Adipocyte (in vitro differentiated cells): ENCODE measurements at regions not wholly inside any gene's neighbourhood (a gene's known extent, or its start where the extent isn't known, plus 50 kb on each side); places are given as distances from the start of the nearest gene placed in this dataset.

ENCODE experiments used
- DNase-seq: peaks from one replicate; pipeline ENCODE4 v3.0.0-alpha.2; 2015; ENCODE audit warnings: low read depth
- H3K27me3 ChIP-seq: replicated peaks from 2 replicates; pipeline ENCODE4 v1.7.0; 2013; ENCODE audit warnings: mild to moderate bottlenecking, low read length, moderate library complexity; ENCODE audit not compliant: control insufficient read depth, insufficient read depth
- H3K36me3 ChIP-seq: 2 replicates; pipeline ENCODE4 v1.7.0; 2013; ENCODE audit warnings: low read length, mild to moderate bottlenecking, moderate library complexity; ENCODE audit not compliant: control insufficient read depth, insufficient read depth, severe bottlenecking
- H3K4me1 ChIP-seq: 2 replicates; pipeline ENCODE4 v1.7.0; 2013; ENCODE audit warnings: mild to moderate bottlenecking, low read length, moderate library complexity; ENCODE audit not compliant: control insufficient read depth, insufficient read depth
- H3K4me3 ChIP-seq: 2 replicates; pipeline ENCODE4 v1.7.0; 2013; ENCODE audit warnings: mild to moderate bottlenecking, low read length, moderate library complexity
- H3K9ac ChIP-seq: 2 replicates; pipeline ENCODE4 v1.7.0; 2013; ENCODE audit warnings: mild to moderate bottlenecking, low read length, moderate library complexity
- H3K9me3 ChIP-seq: 2 replicates; pipeline ENCODE4 v1.7.0; 2013; ENCODE audit warnings: mild to moderate bottlenecking, low read length, moderate library complexity; ENCODE audit not compliant: control insufficient read depth

DNA sequence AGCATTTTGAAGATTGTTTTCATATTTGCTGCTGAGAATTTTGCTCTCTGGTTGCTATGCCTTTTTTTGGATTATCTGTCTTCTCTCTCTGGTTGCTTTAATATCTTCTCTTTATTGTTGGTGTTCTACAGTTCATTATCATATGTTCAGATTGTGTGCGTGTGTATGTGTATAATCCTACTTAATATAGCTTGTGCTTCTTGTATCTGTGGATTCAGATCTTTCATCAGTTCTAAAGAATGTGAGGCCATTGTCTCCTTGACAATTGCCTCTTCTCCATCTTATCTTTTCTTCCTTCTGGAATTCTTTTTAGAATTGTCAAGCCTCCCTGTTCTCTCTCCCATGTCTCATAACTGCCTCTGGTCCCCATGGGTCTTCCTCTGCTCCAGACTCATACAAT is 195.4 kb downstream of the CDC5L start:
- Histone ChIP-seq H3K36me3 (no peaks in the 10 kb centered on the region), H3K9ac (no peak overlapping the region), H3K4me3 (no peak overlapping the region), H3K4me1 (no peaks in the 10 kb centered on the region), H3K9me3 (peaks cover 21% of the 10 kb centered on the region), H3K27me3 (no peaks in the 10 kb centered on the region)
- DNase-seq = no peak

DNA sequence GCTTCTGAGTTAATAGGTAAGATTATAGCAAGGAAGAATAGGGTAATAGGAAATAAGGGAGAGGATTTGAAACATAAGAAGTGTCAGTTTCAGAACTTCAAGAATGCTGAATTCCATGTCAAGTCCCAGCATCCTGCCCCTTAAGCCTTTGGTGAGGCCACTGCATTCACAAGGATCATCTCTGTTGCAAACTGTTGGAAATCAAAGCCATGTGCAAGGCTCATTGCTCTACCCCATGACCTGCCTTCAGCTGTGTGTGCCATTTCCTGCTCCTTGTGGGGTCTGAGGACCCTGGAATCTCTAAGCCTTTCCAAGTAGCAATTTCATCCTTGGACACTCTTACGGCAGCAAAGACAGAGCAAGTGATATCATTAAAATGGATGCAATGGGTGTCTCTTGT is 203.0 kb downstream of the CDC5L start:
- peaks cover 9% of the 10 kb centered on the region for H3K27me3 ChIP-seq
- DNase-seq = peak; percentile 15
- no peaks in the 10 kb centered on the region for H3K9me3 ChIP-seq
- no peaks in the 10 kb centered on the region for H3K4me1 ChIP-seq
- no peak overlapping the region for H3K4me3 ChIP-seq
- no peak overlapping the region for H3K9ac ChIP-seq
- no peaks in the 10 kb centered on the region for H3K36me3 ChIP-seq

- DNase-seq = peak; percentile 77
- H3K4me3 ChIP-seq = no peak overlapping the region
- H3K4me1 ChIP-seq = no peaks in the 10 kb centered on the region
Observed at GRCh38 chr6:44593539-44593944, 206.0 kb downstream of the CDC5L start.

DNA sequence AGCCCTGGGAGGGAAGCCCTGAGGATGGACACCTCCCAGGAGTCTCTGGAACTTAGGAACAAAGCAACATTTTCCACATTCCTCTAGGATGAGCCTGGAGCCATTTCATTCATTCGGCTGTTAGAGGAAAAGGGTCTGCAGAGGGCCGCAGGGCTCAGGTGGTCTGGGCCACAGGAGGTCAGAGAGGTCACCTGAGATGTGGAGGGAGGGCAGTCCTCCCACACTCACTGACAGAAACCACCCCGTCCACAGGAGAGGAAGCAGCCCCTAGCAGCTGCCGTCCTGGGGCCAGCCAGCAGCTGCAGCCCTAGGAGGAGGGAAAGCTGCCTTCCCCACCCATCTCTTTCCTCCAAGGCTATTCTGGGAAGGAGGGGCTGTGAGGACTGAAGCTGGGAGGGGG is 207.0 kb downstream of the CDC5L start:
- peaks cover 16% of the 10 kb centered on the region for H3K27me3 ChIP-seq
- H3K4me1 ChIP-seq = no peaks in the 10 kb centered on the region
- no peak overlapping the region for H3K9ac ChIP-seq
- DNase-seq = no peak
- no peaks in the 10 kb centered on the region for H3K36me3 ChIP-seq
- no peaks in the 10 kb centered on the region for H3K9me3 ChIP-seq
- H3K4me3 ChIP-seq = no peak overlapping the region

More at GRCh38 chr6:44593539-44593944, 206.0 kb downstream of the CDC5L start:
- no peak overlapping the region for H3K9ac ChIP-seq
- no peaks in the 10 kb centered on the region for H3K36me3 ChIP-seq
- no peaks in the 10 kb centered on the region for H3K9me3 ChIP-seq
- peaks cover 16% of the 10 kb centered on the region for H3K27me3 ChIP-seq

DNA sequence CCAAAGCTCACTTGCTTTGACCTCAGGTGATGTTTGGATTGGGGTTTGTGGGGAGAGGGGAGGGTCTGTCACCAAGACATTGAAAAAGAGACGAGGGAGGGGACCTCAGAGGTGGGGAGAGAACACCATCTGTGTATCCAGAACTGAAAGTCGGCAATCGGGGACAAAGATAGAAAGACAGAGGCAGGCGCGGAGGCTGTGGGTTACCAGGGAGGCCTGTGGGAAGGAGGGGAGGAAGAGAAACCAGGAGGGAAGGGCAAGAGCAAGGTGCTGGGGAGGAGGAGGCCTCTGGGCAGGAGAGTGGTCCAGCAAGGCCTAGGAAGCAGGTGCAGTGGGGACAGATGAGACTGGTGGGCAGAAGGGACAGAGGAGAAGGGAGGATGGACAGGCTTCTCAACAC is 211.2 kb downstream of the CDC5L start:
- Histone ChIP-seq H3K9me3 (no peaks in the 10 kb centered on the region), H3K27me3 (peaks cover 21% of the 10 kb centered on the region), H3K4me3 (no peak overlapping the region), H3K4me1 (no peaks in the 10 kb centered on the region), H3K9ac (no peak overlapping the region), H3K36me3 (no peaks in the 10 kb centered on the region)
- DNase-seq = no peak

- DNase-seq = no peak
- Histone ChIP-seq H3K4me1 (no peaks in the 10 kb centered on the region), H3K9ac (no peak overlapping the region)
Observed at GRCh38 chr6:44599672-44600071, 212.2 kb downstream of the CDC5L start.

DNA sequence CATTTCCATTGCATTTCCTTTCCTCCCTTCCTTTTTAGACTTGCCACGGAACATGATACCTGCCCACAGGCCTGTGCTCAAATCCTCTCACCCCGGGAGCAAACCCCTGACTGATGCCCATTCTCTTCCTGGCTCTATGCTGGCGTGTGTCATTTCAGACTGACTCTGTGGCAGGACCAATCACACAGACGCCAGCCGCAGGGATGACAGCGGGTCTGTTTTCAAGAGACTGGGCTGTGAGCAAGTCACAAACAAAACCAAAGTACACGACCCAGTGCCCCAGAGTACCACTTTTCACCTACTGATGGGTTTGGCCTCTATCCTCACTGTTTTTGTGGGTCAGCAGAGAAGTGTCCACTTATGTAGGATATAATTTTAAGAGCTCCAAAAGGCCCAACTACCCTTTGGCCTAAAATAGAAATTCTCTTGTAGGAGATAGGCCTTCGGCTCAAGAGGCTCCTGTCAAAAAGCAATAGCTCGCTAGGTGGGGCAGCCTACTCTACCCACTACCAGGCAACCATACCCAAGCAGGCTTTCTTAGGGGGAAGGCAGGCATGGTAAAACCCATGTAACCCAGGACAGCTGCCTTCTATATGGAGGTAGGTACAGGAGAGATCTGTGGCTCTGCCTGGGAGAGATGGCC is 215.7 kb downstream of the CDC5L start:
- no peak for DNase-seq
- Histone ChIP-seq H3K4me3 (no peak overlapping the region), H3K4me1 (no peaks in the 10 kb centered on the region), H3K36me3 (no peaks in the 10 kb centered on the region), H3K27me3 (peaks cover 22% of the 10 kb centered on the region), H3K9ac (no peak overlapping the region), H3K9me3 (no peaks in the 10 kb centered on the region)

More at GRCh38 chr6:44599672-44600071, 212.2 kb downstream of the CDC5L start:
- no peaks in the 10 kb centered on the region for H3K36me3 ChIP-seq
- no peaks in the 10 kb centered on the region for H3K9me3 ChIP-seq
- peaks cover 21% of the 10 kb centered on the region for H3K27me3 ChIP-seq
- H3K4me3 ChIP-seq = no peak overlapping the region

DNA sequence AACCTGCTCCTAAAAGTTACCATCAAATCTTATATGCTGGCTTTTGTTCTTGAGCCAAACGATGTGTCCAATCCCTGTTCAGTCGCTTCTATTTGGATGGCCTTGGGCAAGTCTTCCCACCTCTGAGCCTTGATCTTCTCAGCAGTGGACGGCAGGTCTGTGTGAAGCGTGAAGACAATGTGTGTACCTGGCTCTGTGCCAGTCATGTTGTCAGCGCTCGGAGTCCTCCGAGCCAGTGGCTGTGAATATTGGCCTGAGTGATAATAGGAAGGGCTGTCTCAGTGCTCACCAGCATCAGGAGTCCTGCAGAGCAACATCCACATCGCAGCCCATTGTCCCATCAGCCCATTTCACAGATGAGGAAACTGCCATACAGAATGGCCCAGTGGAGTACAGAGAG is 219.0 kb downstream of the CDC5L start:
- Histone ChIP-seq H3K9me3 (no peaks in the 10 kb centered on the region), H3K36me3 (no peaks in the 10 kb centered on the region), H3K9ac (no peak overlapping the region), H3K4me3 (no peak overlapping the region), H3K4me1 (no peaks in the 10 kb centered on the region), H3K27me3 (peaks cover 36% of the 10 kb centered on the region)
- DNase-seq = no peak

GRCh38 chr6:44606976-44607375 is 219.5 kb downstream of the CDC5L start:
- Histone ChIP-seq H3K9me3 (no peaks in the 10 kb centered on the region), H3K4me3 (no peak overlapping the region), H3K36me3 (no peaks in the 10 kb centered on the region), H3K27me3 (peaks cover 36% of the 10 kb centered on the region), H3K4me1 (no peaks in the 10 kb centered on the region), H3K9ac (no peak overlapping the region)
- no peak for DNase-seq

DNA sequence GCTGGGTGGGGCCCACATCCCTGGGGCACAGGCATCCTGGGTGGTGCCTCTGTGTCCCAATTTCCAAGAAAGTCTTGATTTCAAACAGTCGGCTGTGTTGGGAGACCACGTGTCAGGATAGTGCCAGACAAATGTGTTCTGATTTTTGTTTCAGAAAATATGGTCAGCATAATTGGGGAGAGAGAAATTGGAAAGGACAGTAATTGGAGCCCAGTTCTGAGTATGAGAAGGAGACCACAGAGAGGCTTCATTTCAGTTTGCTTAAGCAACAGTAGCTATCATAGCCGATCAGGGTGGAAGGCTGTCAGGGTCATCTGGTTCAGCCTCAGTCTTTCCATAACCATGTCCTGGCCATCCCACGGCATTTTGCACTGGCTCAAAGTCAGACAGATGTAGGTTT is 220.7 kb downstream of the CDC5L start:
- Histone ChIP-seq H3K9ac (no peak overlapping the region), H3K9me3 (no peaks in the 10 kb centered on the region), H3K4me3 (no peak overlapping the region), H3K4me1 (no peaks in the 10 kb centered on the region), H3K36me3 (no peaks in the 10 kb centered on the region), H3K27me3 (peaks cover 36% of the 10 kb centered on the region)
- peak; percentile 36 for DNase-seq

DNA sequence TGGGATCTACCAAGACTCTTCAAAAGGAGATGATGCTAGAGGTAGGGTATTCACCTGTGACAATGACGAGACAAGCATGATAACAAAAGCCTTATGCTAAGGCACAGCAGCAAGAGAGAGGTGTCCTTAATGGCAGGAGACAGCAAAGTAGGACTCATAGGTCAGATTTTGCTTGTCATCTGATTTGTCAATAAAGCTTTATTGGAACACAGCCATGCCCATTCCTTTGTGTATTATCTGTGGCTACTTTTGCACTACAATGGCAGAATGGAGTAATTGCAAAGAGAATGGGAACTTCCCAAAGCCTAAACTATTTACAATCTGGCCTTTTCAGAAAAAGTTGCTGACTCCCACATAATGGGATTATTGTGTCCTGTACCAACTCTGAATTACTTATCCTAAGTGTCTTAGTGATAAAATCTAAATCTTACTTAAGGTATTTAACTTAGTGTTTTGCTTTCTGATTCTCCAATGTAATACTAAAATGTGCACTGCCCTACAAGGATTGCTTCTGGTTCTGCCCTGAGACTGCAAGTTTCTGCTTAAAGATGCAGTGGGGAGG is 221.6 kb downstream of the CDC5L start:
- H3K27me3 ChIP-seq = peaks cover 37% of the 10 kb centered on the region
- no peak overlapping the region for H3K4me3 ChIP-seq
- H3K9ac ChIP-seq = no peak overlapping the region
- no peaks in the 10 kb centered on the region for H3K4me1 ChIP-seq
- no peaks in the 10 kb centered on the region for H3K36me3 ChIP-seq
- DNase-seq = no peak
- no peaks in the 10 kb centered on the region for H3K9me3 ChIP-seq

DNA sequence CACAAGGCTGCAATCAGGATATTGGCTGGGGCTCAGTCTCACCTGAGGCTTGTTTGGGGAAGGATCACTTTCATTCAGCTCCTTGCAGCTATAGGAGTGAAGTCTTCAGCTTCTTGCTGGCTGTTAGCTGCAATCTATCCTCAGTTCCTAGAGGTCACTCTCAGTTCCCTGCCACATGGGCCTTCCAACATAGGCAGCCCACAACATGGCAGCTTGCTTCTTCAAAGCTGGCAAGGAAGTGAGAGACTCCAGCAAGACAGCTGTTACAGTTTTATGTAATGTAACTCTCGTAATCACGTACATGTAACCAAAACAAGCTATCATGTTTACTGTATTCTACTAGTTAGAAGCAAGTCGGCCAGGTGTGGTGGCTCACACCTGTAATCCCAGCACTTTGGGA is 226.9 kb downstream of the CDC5L start:
- no peak for DNase-seq
- Histone ChIP-seq H3K4me1 (no peaks in the 10 kb centered on the region), H3K9me3 (no peaks in the 10 kb centered on the region), H3K9ac (no peak overlapping the region), H3K36me3 (no peaks in the 10 kb centered on the region), H3K27me3 (peaks cover 26% of the 10 kb centered on the region), H3K4me3 (no peak overlapping the region)
